MG63 (cell line): ENCODE measurements at regions not wholly inside any gene's neighbourhood (a gene's known extent, or its start where the extent isn't known, plus 50 kb on each side); places are given as distances from the start of the nearest gene placed in this dataset.

Source experiments
- DNase-seq: peaks from one replicate; pipeline ENCODE4 v3.0.0-alpha.2; 2020
- H3K27me3 ChIP-seq: fragments of 250-450 bp; sonication (Bioruptor Pico); 2 replicates; pipeline ENCODE4 v1.5.1; 2020; ENCODE audit warnings: mild to moderate bottlenecking, moderate library complexity
- H3K36me3 ChIP-seq: fragments of 250-450 bp; sonication (Bioruptor Pico); 2 replicates; pipeline ENCODE4 v1.5.1; 2020; ENCODE audit warnings: mild to moderate bottlenecking, moderate library complexity
- H3K4me3 ChIP-seq: fragments of 250-450 bp; sonication (Bioruptor Pico); 2 replicates; pipeline ENCODE4 v1.5.1; 2020; ENCODE audit warnings: mild to moderate bottlenecking, moderate library complexity
- H3K9me3 ChIP-seq: fragments of 250-450 bp; sonication (Bioruptor Pico); 2 replicates; pipeline ENCODE4 v1.5.1; 2020; ENCODE audit warnings: mild to moderate bottlenecking, moderate library complexity

GRCh38 chr15:46815240-46815639 lies 902.1 kb upstream of the SEMA6D start:
- Histone ChIP-seq H3K9me3 (no peaks in the 10 kb centered on the region), H3K36me3 (no peaks in the 10 kb centered on the region), H3K27me3 (no peaks in the 10 kb centered on the region), H3K4me3 (no peak overlapping the region)
- DNase-seq: no peak

- Histone ChIP-seq H3K36me3 (no peaks in the 10 kb centered on the region), H3K9me3 (no peaks in the 10 kb centered on the region), H3K4me3 (no peak overlapping the region), H3K27me3 (no peaks in the 10 kb centered on the region)
- peak; percentile 0 for DNase-seq
Measured at GRCh38 chr15:46815765-46816164, 901.5 kb upstream of the SEMA6D start.

DNA sequence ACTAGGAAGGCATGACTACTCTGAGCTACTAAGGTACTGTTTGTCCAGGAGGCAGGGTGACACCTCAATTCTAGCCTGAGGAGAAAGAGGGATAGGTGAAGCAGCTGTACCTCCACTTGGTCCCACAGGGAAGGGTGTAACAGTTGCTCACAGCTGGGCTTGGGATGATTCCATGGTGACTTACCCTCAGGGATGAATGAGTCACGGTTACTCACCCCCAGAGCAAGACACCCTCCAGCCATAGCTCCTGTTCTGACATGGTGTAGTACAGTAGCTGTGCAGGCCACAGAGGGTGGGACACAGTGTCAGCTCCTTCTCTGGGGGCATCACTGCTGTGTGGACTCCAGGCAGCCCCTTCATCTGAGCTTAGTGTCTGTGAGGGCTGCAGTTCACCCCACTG lies 868.6 kb upstream of the SEMA6D start:
- DNase-seq: peak; percentile 72

GRCh38 chr15:46853600-46853999 lies 863.7 kb upstream of the SEMA6D start:
- no peak for DNase-seq
- H3K36me3 ChIP-seq: no peaks in the 10 kb centered on the region
- no peaks in the 10 kb centered on the region for H3K27me3 ChIP-seq
- H3K4me3 ChIP-seq: no peak overlapping the region
- H3K9me3 ChIP-seq: no peaks in the 10 kb centered on the region

More for the DNA sequence above, 868.6 kb upstream of the SEMA6D start:
- no peaks in the 10 kb centered on the region for H3K9me3 ChIP-seq
- H3K27me3 ChIP-seq: no peaks in the 10 kb centered on the region
- H3K36me3 ChIP-seq: no peaks in the 10 kb centered on the region
- H3K4me3 ChIP-seq: no peak overlapping the region

DNA sequence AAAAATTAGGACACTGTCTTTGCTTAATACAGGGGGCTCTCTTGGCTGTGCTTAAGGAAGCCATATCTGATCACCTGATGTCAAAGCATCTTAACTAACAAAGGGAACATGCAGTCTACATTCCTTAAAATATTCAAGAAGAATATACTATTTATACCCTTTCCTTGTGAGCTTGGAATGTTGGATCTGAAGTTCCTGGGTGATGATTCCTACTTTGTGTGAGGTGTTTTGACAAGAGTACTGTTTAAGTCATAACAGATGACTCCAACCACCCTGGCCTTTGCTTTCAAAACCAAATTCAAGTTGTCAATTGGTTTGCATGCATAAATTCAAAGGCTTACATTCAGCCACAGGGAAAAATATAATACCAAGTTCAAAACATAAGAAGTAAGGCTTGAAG lies 862.7 kb upstream of the SEMA6D start:
- Histone ChIP-seq H3K27me3 (no peaks in the 10 kb centered on the region), H3K9me3 (no peaks in the 10 kb centered on the region), H3K36me3 (no peaks in the 10 kb centered on the region), H3K4me3 (no peak overlapping the region)
- DNase-seq: no peak

DNA sequence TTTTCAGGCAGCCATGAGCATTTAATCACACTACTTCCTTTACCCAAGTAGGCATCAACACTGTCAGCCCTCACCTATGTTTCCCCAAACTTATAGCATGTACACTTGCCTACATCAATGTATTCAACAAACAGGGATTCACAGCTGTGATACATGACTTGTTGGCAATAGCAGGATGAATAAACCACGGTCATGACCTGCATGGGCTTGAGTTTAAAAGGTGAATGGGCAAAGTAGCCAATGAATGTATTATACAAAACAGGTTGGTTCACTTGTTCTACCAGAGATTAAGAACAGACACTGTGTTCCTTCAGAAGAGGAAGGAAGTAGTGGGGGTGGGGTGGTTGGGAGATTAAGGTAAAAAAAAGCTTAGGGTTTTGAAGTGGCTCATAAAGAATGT lies 861.9 kb upstream of the SEMA6D start:
- Histone ChIP-seq H3K9me3 (no peaks in the 10 kb centered on the region), H3K36me3 (no peaks in the 10 kb centered on the region), H3K27me3 (no peaks in the 10 kb centered on the region), H3K4me3 (no peak overlapping the region)
- no peak for DNase-seq

GRCh38 chr15:46856839-46857502 lies 860.3 kb upstream of the SEMA6D start:
- Histone ChIP-seq H3K4me3 (no peak overlapping the region), H3K36me3 (no peaks in the 10 kb centered on the region), H3K9me3 (no peaks in the 10 kb centered on the region), H3K27me3 (no peaks in the 10 kb centered on the region)
- no peak for DNase-seq

GRCh38 chr15:46858150-46858549 lies 859.2 kb upstream of the SEMA6D start:
- Histone ChIP-seq H3K9me3 (no peaks in the 10 kb centered on the region), H3K4me3 (no peak overlapping the region), H3K27me3 (no peaks in the 10 kb centered on the region), H3K36me3 (no peaks in the 10 kb centered on the region)
- no peak for DNase-seq

- H3K9me3 ChIP-seq: no peaks in the 10 kb centered on the region
- H3K27me3 ChIP-seq: no peaks in the 10 kb centered on the region
- H3K4me3 ChIP-seq: no peak overlapping the region
- DNase-seq: no peak
- no peaks in the 10 kb centered on the region for H3K36me3 ChIP-seq
Measured at GRCh38 chr15:46861796-46862195, 855.5 kb upstream of the SEMA6D start.

- Histone ChIP-seq H3K36me3 (no peaks in the 10 kb centered on the region), H3K4me3 (no peak overlapping the region), H3K27me3 (no peaks in the 10 kb centered on the region), H3K9me3 (no peaks in the 10 kb centered on the region)
- DNase-seq: no peak
Measured at GRCh38 chr15:46865155-46865554, 852.1 kb upstream of the SEMA6D start.

DNA sequence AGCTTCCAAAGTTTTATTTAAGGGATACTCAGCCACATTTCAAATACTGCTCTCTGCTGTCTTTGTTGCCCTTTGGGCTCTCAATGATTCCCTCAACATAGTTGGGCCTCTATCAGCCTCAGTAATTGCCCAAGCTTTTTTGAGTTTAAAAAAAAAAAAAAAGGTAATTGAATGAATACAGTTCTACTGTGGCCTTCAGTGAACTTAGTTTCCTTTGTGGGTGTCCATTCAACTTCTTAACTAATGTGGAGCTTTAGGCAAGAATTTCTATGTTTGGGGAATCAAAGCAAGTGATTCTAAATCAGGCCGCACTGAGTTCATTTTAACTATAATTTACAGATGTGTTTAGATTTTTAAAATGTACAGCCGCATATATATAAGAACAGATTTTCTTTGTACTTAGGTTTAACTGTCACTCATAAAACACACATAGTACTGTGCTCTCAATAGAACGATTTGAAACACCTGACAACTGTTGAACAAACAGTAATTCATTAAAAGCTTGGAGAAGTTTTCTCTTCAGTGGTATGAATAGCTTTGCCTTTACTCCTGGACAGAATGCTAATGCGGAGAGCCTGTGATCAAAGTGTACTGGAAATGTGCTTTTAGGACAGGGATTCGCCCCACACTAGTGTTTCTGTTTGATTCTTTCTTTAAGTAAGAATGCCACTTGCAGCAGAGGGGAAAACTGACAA lies 844.9 kb upstream of the SEMA6D start:
- H3K9me3 ChIP-seq: no peaks in the 10 kb centered on the region
- no peak for DNase-seq
- no peaks in the 10 kb centered on the region for H3K27me3 ChIP-seq
- H3K4me3 ChIP-seq: no peak overlapping the region
- H3K36me3 ChIP-seq: no peaks in the 10 kb centered on the region

GRCh38 chr15:46872981-46873330 lies 844.3 kb upstream of the SEMA6D start:
- no peak overlapping the region for H3K4me3 ChIP-seq
- DNase-seq: no peak
- H3K9me3 ChIP-seq: no peaks in the 10 kb centered on the region
- H3K36me3 ChIP-seq: no peaks in the 10 kb centered on the region
- H3K27me3 ChIP-seq: no peaks in the 10 kb centered on the region

DNA sequence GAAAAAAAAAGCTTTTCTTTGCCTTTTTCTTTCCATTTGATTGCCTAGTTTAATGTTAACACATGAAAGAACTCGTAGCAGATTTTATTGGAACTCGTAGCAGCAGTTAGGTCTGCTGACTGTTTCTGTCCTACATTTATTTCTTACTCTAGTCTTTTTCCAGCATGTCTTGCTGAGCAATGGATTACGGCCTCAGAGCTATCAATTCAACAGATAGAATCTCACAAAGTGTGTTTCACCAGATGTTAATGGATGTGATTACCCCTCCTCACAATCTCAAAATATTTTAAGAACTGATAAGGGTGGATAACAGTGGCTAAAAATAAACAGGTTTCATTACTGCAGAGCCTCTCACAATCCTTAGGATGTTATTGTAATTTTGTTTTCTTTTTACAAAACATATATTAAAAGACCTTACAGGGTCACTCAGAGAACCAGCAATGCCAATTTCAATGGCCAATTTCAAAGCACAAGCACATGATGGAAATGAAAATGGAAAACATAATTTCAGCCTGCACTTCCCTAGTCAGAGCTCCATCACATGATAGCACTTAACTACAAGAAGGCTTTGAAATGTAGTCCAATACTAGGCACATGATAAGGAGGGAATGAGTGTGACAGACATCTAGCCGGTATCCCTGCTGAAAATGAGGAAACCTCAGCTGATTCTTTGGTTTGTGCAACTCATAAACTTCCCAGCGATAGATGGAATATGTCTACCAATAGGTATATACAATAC lies 838.1 kb upstream of the SEMA6D start:
- Histone ChIP-seq H3K27me3 (no peaks in the 10 kb centered on the region; the same call in 1 of the 2 replicates), H3K9me3 (no peaks in the 10 kb centered on the region), H3K4me3 (no peak overlapping the region), H3K36me3 (no peaks in the 10 kb centered on the region)
- DNase-seq: no peak

DNA sequence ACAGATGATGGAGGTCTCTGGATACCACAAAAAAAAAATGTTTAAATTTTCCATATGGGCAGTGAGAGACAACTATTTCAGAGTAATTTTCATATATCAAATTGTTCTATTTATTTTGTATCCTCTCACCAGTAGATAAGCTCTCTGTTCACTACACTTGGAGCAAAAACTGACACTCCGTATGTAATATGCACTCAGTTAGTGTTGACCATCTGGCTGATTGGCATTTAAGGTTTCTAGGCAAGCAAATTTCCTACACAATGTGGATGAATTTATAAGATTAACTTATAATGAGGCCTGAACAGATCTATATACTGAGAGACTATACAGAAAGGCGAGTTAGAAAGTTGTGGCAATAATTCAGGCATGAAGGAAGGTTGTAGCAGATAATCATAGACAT lies 836.5 kb upstream of the SEMA6D start:
- Histone ChIP-seq H3K4me3 (no peak overlapping the region), H3K27me3 (no peaks in the 10 kb centered on the region; the same call in 1 of the 2 replicates), H3K36me3 (no peaks in the 10 kb centered on the region), H3K9me3 (no peaks in the 10 kb centered on the region)
- DNase-seq: no peak

DNA sequence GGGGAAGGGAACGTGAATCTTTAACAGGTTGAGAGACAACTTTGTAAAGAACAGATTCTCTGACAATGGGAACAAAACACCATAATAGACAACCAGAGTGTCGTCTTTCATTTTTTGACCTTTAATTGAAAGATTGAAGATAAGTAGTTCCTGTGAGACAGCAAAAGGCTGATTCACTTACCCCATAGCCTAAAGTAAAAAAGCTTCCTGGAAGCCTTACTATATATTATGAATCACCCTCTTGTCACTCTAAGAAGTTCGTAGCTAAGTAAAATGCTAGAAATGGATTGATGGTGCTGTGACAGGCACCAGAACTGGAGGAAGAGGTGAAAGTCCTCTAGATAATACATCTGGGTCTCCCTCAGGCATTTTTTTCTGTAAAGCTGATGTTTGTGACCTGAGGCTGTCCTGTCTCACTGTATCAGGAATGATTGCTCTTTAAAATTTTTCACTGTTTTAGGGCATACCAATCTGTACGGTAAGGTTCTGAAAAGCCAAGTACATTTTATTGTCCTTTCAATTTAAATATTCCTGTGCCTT lies 824.6 kb upstream of the SEMA6D start:
- no peaks in the 10 kb centered on the region for H3K36me3 ChIP-seq
- H3K4me3 ChIP-seq: no peak overlapping the region
- no peak for DNase-seq
- H3K27me3 ChIP-seq: no peaks in the 10 kb centered on the region; the same call in 1 of the 2 replicates
- no peaks in the 10 kb centered on the region for H3K9me3 ChIP-seq

DNA sequence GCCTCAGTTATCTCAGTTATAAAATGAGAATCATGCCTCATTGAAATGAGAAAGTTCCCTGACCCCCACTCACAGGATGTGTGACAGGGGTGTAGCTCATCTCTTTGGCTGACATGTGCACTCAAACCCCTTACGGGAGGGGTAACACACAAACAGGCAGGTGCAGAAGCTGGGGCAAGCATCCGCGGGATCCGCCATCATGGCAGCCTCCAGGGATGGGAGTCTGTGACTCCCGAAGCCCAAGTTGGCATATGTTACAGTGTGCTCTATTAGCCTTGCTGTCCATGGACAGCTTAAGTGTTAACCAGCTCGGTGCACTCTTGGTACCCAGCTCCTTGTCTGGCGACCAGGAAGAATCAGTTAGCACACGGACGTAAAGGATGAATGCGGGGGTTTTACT lies 822.7 kb upstream of the SEMA6D start:
- Histone ChIP-seq H3K4me3 (no peak overlapping the region), H3K27me3 (no peaks in the 10 kb centered on the region; the same call in 1 of the 2 replicates), H3K36me3 (no peaks in the 10 kb centered on the region), H3K9me3 (no peaks in the 10 kb centered on the region)
- no peak for DNase-seq

DNA sequence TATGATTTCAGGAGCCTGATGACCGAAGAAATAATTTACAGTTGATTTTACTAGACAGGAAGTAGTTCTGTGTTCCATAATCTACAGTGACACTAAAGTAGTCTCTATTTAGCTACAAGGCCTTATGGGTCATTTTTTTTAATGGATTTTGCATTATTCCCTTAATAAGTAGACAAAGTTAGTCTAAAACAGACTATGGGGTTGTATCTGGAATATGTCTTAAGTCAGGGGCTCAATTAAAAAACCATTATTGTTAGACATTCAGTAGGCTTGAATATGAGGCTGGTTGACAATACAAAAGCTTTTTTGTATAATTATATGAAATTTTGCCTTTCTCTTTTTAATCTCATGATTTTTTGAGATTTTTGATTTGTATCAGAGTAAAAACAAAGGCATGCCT lies 820.0 kb upstream of the SEMA6D start:
- H3K27me3 ChIP-seq: no peaks in the 10 kb centered on the region; the same call in 1 of the 2 replicates
- no peaks in the 10 kb centered on the region for H3K36me3 ChIP-seq
- DNase-seq: no peak
- H3K4me3 ChIP-seq: no peak overlapping the region
- no peaks in the 10 kb centered on the region for H3K9me3 ChIP-seq
